Loucy (cell line): ENCODE measurements at regions not wholly inside any gene's neighbourhood (a gene's known extent, or its start where the extent isn't known, plus 50 kb on each side); places are given as distances from the start of the nearest gene placed in this dataset.

Source experiments
- H2AFZ ChIP-seq: fragments of 200-600 bp; sonication (generic); 2 replicates; pipeline ENCODE4 v1.6.0; 2016; ENCODE audit warnings: antibody characterized with exemption, mild to moderate bottlenecking, low read length, moderate library complexity
- H3F3A ChIP-seq: fragments of 200-600 bp; 2 replicates; pipeline ENCODE4 v1.6.0; 2016; ENCODE audit warnings: antibody characterized with exemption, low read depth, mild to moderate bottlenecking
- H3K27me3 ChIP-seq: fragments of 200-600 bp; sonication (generic); 2 replicates; pipeline ENCODE4 v1.6.1; 2014; ENCODE audit warnings: low read length, mild to moderate bottlenecking; ENCODE audit not compliant: insufficient read depth, poor library complexity, severe bottlenecking
- H3K36me3 ChIP-seq: fragments of 200-600 bp; sonication (generic); 2 replicates; pipeline ENCODE4 v1.6.1; 2016; ENCODE audit warnings: low read length; ENCODE audit not compliant: insufficient read depth
- H3K4me1 ChIP-seq: fragments of 200-600 bp; sonication (generic); 2 replicates; pipeline ENCODE4 v1.5.1; 2014; ENCODE audit warnings: low read length, mild to moderate bottlenecking; ENCODE audit not compliant: insufficient read depth, poor library complexity, severe bottlenecking
- H3K4me2 ChIP-seq: fragments of 200-600 bp; sonication (generic); 2 replicates; pipeline ENCODE4 v1.6.0; 2014; ENCODE audit warnings: antibody characterized with exemption, low read length, low read depth, mild to moderate bottlenecking; ENCODE audit not compliant: poor library complexity, severe bottlenecking
- H3K4me3 ChIP-seq: fragments of 200-600 bp; sonication (generic); 2 replicates; pipeline ENCODE4 v1.5.1; 2014; ENCODE audit warnings: low read length, mild to moderate bottlenecking, mixed read lengths; ENCODE audit not compliant: poor library complexity, severe bottlenecking
- H3K79me2 ChIP-seq: fragments of 200-600 bp; sonication (generic); 2 replicates; pipeline ENCODE4 v1.6.1; 2014; ENCODE audit warnings: low read length; ENCODE audit not compliant: insufficient read depth
- H3K9ac ChIP-seq: fragments of 200-600 bp; sonication (generic); 2 replicates; pipeline ENCODE4 v1.6.0; 2014; ENCODE audit warnings: mild to moderate bottlenecking, low read depth, low read length, moderate library complexity; ENCODE audit not compliant: poor library complexity, severe bottlenecking
- H3K9me2 ChIP-seq: fragments of 200-600 bp; sonication (generic); replicated peaks from 2 replicates; pipeline ENCODE4 v1.6.1; 2016; ENCODE audit warnings: low read depth, low read length, mixed read lengths
- H3K9me3 ChIP-seq: fragments of 200-600 bp; sonication (generic); 2 replicates; pipeline ENCODE4 v1.6.1; 2014; ENCODE audit warnings: mild to moderate bottlenecking, antibody characterized with exemption, low read length, low read depth; ENCODE audit not compliant: insufficient read depth
- H4K20me1 ChIP-seq: fragments of 200-600 bp; sonication (generic); 2 replicates; pipeline ENCODE4 v1.6.0; 2014; ENCODE audit warnings: antibody characterized with exemption, low read length, mild to moderate bottlenecking; ENCODE audit not compliant: insufficient read depth, poor library complexity, severe bottlenecking
- EZH2phosphoT487 ChIP-seq: fragments of 200-600 bp; IDR thresholded peaks from 2 replicates; pipeline ENCODE4 v1.6.1; 2018; ENCODE audit warnings: antibody characterized with exemption, mild to moderate bottlenecking, moderate library complexity, borderline replicate concordance
- TF ChIP-seq, protein P1 (sequence below): fragments of 200-600 bp; sonication (generic); conservative IDR thresholded peaks from 2 replicates; pipeline ENCODE4 v1.5.1; 2014; ENCODE audit warnings: mild to moderate bottlenecking, antibody characterized with exemption, low read length

- Histone ChIP-seq H2AFZ (no peak overlapping the region), H3K9me3 (no peaks in the 10 kb centered on the region), H4K20me1 (no peaks in the 10 kb centered on the region), H3K4me3 (no peak overlapping the region), H3K79me2 (no peaks in the 10 kb centered on the region), H3K4me1 (no peaks in the 10 kb centered on the region), H3K27me3 (no peaks in the 10 kb centered on the region), H3F3A (no peaks in the 10 kb centered on the region), H3K36me3 (no peaks in the 10 kb centered on the region), H3K9ac (no peak overlapping the region), H3K9me2 (no peaks in the 10 kb centered on the region), H3K4me2 (no peak overlapping the region)
- no peak for TF ChIP-seq EZH2phosphoT487
- TF ChIP-seq, protein P1, sequence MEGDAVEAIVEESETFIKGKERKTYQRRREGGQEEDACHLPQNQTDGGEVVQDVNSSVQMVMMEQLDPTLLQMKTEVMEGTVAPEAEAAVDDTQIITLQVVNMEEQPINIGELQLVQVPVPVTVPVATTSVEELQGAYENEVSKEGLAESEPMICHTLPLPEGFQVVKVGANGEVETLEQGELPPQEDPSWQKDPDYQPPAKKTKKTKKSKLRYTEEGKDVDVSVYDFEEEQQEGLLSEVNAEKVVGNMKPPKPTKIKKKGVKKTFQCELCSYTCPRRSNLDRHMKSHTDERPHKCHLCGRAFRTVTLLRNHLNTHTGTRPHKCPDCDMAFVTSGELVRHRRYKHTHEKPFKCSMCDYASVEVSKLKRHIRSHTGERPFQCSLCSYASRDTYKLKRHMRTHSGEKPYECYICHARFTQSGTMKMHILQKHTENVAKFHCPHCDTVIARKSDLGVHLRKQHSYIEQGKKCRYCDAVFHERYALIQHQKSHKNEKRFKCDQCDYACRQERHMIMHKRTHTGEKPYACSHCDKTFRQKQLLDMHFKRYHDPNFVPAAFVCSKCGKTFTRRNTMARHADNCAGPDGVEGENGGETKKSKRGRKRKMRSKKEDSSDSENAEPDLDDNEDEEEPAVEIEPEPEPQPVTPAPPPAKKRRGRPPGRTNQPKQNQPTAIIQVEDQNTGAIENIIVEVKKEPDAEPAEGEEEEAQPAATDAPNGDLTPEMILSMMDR: no peak
These were observed 62.2 kb downstream of the TIGD2 start for GRCh38 chr4:89173336-89174090.

GRCh38 chr4:89174784-89175183 is 63.5 kb downstream of the TIGD2 start:
- no peak overlapping the region for H2AFZ ChIP-seq
- no peak overlapping the region for H3K9ac ChIP-seq
- no peaks in the 10 kb centered on the region for H3F3A ChIP-seq
- H3K27me3 ChIP-seq: no peaks in the 10 kb centered on the region
- TF ChIP-seq, protein P1: no peak
- TF ChIP-seq EZH2phosphoT487: no peak
- H3K4me1 ChIP-seq: no peaks in the 10 kb centered on the region
- no peak overlapping the region for H3K4me3 ChIP-seq
- no peaks in the 10 kb centered on the region for H3K79me2 ChIP-seq
- H3K9me2 ChIP-seq: no peaks in the 10 kb centered on the region
- H3K4me2 ChIP-seq: no peak overlapping the region
- no peaks in the 10 kb centered on the region for H3K9me3 ChIP-seq
- H4K20me1 ChIP-seq: no peaks in the 10 kb centered on the region
- H3K36me3 ChIP-seq: no peaks in the 10 kb centered on the region

DNA sequence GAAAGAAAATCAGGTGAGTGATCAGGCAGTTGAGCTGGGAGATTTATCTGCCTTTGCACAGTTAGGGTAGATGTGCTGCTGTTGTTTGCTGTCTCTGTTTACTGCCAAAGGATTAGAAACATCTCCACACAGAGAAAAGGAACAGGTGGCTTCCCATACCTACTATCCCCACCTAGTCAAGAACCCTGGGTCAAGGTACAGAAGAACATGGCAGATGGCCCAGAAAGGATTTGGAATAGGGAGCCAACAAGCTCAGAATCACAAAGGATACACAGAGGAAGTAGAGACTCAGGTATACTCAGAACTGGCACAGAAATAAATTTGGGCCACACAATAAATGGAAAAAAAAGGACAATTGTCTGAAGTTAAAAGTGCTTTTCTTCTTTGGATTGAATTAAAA is 64.3 kb downstream of the TIGD2 start:
- Histone ChIP-seq H3K27me3 (no peaks in the 10 kb centered on the region), H3K9me3 (no peaks in the 10 kb centered on the region), H3K79me2 (no peaks in the 10 kb centered on the region), H3K4me2 (no peak overlapping the region), H3K36me3 (no peaks in the 10 kb centered on the region), H3K9ac (no peak overlapping the region), H4K20me1 (no peaks in the 10 kb centered on the region), H3K4me3 (no peak overlapping the region), H3F3A (no peaks in the 10 kb centered on the region), H3K9me2 (no peaks in the 10 kb centered on the region), H3K4me1 (no peaks in the 10 kb centered on the region), H2AFZ (no peak overlapping the region)
- TF ChIP-seq EZH2phosphoT487: no peak
- TF ChIP-seq, protein P1: no peak
